GM19193 (cell line): ENCODE measurements at regions not wholly inside any gene's neighbourhood (a gene's known extent, or its start where the extent isn't known, plus 50 kb on each side); places are given as distances from the start of the nearest gene placed in this dataset.

ENCODE experiments used
- POLR2A ChIP-seq: IDR thresholded peaks from 4 replicates; pipeline ENCODE4 v1.6.1; 2011; ENCODE audit not compliant: insufficient read depth, insufficient read length; ENCODE audit errors: extremely low read depth

GRCh38 chr22:48619721-48620120 lies 1208.0 kb downstream of the BRD1 start:
- no peak for TF ChIP-seq POLR2A

DNA sequence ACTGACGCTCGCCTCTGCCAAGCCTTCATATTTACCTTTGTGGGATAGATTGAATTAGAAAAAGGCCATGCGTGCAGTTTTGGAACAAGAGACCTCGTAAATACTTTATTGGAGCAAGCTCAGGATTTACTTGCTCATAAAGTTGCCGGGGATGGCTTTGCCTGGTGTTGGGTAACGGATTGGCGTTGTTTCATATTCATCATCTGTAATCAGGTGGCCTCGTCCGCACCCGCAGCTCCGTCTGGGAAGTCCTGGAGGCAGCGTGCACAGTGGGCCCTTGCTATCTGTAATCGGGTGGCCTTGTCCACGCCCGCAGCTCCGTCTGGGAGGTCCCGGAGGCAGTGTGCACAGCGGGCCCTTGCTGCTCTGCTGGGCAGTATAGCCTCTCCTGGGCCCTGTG lies 1209.3 kb downstream of the BRD1 start:
- no peak for TF ChIP-seq POLR2A

DNA sequence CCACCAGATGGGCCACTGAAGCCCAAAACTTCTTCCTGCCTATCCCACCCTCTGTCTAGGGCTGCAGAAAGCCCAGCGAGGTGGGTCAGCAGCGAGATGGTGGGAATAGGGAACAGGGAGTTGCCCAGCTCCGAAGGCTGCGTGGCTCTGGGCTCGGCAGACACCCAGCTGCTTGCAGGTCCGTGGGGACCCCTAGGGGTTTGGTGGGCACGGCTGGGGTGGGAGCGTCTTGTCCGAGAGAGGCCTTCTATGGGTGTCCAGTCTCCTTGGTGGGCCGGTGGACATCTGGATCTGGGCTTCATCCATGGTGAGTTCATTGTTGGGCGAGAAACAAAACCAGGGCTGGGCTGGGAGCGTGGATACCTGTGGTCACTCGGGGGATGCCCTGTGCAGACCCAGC lies 1211.0 kb downstream of the BRD1 start:
- TF ChIP-seq POLR2A: no peak

DNA sequence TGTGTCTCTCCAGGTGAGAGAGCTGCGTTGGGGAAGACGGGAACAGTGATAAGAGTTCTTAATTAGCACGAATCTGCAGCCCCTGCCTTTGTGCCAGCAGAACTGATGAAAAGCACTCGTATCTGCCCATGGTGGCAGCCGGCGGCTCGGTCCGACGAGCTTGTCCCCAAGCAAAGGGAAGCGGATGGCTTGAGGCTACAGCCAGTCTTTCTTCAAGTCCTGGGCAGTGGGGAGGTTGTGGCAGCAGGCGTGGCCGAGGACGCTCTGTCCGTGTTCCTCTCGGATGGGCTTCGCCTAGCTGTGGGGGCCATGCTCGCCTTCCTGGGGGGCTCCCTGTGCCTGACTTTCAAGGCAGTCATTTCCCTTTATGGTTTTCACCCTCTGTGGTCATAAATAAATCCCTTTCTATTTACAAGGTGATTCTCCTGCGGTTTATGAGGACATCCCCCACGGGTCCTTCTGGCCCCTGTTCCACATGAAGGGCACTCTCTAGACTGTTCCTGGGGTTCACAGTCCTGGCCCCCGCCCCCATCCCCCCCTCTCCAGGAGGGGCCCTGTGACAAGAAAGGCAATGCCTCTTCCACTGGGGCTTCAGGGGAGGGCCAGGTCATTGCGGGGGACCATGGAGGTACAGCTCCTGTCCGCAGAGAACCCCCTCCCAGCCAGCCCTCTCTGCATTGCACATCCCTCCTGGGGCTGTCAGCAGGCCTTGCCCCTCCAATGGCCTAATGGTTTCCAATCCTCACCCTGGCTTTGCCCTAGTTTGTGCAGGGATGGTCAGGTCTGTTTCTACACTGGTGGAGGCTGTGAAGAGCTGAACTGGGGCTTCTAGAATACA lies 1212.3 kb downstream of the BRD1 start:
- no peak for TF ChIP-seq POLR2A

DNA sequence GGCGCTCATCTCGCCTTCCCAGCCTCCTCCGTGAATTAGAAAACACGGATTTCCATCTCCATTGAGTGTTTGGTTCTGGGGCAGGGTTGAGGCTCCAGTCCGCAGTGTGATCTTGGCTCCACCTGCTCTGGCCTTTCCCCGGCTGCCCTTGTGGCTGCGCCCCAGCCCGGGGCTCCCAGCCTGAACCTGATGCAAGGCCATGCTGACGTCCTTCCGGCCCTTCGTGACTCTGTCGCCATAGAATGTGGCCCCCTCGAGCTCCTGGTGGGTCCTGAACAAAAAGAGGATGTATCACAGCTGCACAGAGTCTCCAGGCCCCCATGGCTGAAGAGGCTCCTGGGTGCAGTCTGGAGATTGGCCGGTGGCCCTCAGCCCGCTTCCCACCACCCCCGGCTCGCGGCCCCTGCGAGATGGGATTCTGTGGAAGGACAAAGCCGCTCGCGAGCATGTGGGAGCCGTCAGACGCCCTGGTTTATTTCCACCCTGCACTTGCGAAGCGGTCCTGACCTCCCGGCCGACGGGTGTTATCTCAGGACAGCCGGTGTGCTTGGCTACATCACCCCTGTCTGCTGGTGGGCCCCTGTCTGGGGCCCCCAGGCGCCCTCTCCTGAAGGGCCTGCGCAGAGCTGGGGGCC lies 1214.0 kb downstream of the BRD1 start:
- no peak for TF ChIP-seq POLR2A

DNA sequence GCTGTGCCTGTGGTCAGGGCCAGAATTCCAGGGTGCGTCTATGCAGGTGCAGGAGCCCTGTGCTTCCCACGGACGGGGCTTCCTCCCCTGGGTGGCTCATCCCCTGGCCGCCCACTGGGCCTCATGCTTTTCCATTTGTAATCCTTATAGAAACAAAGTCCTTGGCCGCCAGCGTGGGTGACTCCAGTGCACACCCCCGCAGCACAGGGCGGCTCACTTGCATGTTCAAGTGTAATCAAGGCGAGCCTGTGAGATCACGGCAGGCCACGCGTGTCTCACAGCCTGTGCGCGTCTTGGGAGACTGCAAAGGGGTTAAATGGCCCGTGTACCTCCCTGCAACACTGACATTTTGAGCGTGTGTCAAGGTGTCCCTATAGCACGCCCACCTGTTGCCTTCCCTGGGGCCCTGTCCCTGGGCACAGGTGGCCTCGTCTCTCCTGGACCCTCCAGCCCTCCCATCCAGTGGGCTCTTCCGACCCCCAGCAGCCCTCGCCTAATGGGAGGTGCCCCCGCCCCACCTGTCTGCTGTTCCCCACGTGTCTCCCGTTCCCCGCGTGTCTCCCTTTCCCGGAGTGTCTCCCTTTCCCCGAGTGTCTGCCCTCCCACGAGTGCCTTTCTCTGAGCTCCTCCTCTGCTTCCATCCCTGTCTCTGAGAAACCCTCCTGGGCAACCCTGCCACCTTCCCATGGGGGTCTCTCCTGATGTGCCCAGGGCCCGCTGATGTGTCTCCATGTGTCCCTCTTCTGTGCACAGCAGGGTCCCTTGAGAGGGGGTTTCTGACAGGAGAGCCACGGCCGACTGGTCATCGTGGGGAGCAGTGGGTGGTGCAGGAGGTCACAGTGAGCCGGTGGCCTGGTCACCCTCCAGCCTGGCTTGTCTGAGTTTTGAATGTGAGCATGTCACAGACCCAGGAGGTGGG lies 1215.3 kb downstream of the BRD1 start:
- no peak for TF ChIP-seq POLR2A

DNA sequence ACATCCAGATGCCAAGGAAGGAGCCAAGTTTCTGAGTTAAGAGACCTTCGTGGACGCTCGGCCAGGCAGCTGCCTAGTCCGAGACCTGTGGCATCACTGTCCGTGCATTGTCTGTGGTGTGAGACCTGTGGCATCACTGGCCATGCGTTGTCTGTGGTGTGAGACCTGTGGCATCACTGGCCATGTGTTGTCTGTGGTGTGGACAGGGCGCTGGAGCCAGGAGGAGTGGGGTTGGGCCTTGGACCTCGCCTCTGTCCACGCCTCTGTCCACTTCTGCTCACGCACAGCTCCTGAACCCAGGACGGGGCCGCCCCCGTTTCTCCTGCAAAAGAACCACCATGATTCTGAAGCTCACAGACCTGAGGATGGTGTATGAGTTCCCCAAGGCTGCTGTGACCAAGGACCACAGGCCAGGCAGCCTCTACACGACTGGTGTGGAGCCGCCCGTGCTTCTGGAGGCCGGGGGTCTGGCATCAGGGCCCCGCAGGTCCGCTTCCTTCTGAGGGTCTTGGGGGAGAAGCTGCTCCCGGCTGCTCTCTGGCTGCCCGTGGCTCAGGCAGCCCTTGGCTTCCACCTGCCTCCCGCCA lies 1218.3 kb downstream of the BRD1 start:
- TF ChIP-seq POLR2A: no peak

- no peak for TF ChIP-seq POLR2A
Observed at GRCh38 chr22:48607901-48608662, 1219.6 kb downstream of the BRD1 start.

DNA sequence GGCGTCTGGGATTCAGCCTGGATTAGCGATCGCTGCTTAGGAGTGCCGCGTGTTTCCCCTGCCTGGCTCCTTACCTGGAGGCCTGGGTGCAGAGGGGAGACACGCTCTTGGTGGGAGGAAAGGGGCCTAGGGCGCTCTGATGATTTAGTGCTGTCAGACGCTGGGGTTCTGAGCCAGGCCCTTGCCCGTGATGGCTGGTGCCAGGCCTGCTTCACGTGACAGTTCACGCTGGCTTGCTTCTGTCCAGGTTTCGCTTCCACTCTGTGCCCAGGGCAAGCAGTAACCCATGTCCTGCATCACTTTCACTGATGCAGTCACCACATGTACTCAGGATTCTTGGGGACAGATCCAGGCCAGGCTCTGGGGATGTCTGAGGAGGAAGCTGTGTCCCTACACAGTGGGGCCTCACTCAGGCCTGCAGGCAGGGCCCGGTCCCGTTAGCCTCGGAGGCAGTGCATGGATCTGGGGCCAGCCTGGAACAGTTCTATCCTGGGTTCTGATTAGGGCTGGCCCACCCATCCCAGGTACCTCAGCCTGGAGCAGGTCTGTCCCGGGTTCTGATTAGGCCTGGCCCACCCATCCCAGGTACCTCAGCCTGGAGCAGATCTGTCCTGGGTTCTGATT lies 1220.9 kb downstream of the BRD1 start:
- TF ChIP-seq POLR2A: no peak

DNA sequence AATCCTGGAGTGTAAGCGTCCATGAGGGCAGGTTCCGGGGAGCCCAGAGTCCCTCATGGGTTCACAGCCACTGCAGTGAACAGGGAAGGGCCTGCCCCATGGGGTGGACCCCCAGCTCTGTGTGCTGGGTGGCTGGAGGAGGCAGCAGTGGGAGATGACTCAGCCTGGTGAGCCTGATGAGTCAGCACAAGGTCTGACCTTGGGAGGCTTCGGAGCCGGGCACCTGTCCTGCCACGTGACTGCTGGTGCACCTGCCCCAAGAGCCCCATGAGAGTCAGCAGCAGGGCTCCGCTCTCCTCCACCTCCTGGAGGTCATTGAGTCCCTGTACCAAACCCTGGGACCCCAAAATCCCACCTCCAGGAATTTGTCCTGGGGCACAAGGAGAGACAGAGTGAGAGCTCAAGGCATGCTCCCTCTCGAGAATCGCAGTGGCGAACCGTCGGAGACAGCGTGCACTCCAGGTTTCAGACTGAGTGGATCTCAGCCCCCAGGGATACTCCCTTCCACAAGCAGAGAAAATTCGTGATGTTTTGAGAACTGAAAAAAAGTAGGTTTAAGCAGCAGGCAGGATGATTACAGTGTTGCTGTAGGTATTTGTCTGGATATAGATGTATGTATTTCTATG lies 1221.7 kb downstream of the BRD1 start:
- no peak for TF ChIP-seq POLR2A

DNA sequence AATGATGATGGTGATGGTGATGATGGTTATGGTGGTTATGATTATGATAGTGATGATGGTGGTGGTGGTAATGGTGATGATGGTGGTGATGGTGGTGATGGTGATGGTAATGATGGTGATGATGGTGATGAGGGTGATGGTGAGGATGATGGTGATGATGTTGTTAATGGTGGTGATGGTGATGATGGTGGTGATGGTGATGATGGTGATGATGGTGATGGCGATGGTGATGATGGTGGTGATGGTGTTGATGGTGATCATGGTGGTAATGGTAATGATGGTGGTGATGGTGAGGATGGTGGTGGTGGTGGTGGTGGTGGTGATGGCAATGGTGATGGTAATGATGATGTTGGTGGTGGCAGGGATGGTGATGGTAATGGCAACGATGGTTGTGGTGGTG lies 1222.5 kb downstream of the BRD1 start:
- TF ChIP-seq POLR2A: no peak

DNA sequence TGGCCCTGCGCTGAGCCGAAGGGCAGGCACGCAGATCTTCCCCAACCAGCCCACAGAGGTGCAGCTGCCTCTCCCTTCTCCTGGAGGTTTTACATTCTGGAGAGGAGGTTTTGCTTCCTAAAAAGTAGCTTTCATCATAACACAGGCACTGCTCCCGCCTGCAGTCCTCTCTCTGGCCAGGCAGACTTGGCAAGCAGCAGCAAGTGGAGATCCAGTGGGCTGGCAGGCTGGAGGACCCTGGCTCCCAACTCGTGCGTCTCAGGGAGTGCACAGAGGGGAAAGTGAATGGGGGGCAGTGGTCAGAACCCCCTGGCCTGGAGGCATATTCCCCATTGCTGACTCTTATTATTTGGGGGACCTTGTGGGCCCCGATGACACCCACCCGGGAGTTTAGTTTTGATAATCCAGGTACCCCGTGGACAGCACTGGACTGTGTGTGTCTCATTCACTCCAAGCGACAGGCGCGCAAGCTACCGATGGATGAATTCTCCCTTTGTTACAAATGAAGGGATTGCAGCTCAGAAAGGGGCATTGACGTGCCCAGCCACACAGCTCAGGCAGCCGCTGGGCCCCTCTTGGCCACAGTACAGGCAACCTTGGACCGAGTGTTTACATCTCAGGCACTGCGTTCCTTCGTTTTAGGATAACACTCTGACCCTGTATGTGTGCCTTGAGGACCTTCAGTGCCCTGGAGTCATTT lies 1223.9 kb downstream of the BRD1 start:
- no peak for TF ChIP-seq POLR2A
